Gastroesophageal sphincter (tissue), 3 donors: ENCODE measurements at regions not wholly inside any gene's neighbourhood (a gene's known extent, or its start where the extent isn't known, plus 50 kb on each side); places are given as distances from the start of the nearest gene placed in this dataset.

Source experiments
- EP300 ChIP-seq: sonication (generic); formaldehyde crosslinking; IDR thresholded peaks from one replicate; pipeline ENCODE4 v1.6.1; 2017; ENCODE audit warnings: antibody characterized with exemption, mild to moderate bottlenecking
- TF ChIP-seq, protein P1 (sequence below), 4 experiments: fragments of 200-600 bp in 2 of 4; fragments of 450-650 bp in 2 of 4; sonication (generic) in 1 of 4; IDR thresholded peaks; one replicate each; pipeline ENCODE4 v1.5.1; 2017 to 2019; ENCODE audit warnings: antibody characterized with exemption in 4 of 4, mild to moderate bottlenecking in 2 of 4, moderate library complexity in 2 of 4

DNA sequence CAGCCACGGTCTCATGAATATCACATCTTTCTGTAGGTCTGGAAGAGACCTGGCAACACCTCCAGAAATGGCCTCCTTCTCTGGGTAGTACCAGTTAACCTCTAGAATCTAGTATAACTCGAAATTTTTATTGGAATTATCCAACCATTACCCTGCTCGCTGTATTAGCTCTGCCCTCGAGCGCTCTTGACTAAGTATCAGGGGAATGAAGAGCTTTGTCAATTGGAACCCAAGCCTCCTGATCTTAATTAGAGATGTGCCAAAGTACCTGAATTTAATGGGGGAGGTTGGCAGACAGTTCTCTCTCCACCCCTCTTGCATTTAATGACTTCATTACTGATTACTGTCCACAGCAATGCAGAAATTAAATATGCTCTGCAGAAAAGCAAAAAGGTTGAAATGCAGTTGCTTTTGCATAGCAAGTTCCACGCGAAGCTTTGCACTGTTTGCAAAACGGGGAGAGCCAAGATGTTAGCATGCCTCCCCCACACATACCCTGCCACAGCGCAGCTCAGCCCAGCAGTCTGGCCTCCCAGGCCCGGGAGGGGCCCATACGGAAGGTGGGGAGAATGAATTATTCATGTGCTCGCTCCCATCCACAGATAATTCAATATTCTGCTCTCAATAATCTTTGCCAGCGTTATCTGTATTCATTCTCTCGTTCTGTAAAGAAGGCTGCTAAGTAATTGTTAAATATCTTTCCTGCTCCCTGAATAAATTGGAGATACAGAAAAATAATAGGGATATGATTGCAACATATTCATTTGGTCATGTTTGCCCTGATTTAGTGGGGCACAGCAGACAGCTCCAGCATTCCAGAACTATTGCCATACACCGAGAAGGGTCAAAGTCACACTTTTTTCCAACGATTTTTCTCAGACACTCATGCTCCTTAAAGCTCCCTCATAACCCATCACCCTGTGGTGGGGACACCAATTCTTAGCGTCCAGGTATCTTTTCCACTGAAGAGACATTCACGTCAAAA is 305.8 kb downstream of the CDH26 start:
- TF ChIP-seq, protein P1, sequence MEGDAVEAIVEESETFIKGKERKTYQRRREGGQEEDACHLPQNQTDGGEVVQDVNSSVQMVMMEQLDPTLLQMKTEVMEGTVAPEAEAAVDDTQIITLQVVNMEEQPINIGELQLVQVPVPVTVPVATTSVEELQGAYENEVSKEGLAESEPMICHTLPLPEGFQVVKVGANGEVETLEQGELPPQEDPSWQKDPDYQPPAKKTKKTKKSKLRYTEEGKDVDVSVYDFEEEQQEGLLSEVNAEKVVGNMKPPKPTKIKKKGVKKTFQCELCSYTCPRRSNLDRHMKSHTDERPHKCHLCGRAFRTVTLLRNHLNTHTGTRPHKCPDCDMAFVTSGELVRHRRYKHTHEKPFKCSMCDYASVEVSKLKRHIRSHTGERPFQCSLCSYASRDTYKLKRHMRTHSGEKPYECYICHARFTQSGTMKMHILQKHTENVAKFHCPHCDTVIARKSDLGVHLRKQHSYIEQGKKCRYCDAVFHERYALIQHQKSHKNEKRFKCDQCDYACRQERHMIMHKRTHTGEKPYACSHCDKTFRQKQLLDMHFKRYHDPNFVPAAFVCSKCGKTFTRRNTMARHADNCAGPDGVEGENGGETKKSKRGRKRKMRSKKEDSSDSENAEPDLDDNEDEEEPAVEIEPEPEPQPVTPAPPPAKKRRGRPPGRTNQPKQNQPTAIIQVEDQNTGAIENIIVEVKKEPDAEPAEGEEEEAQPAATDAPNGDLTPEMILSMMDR (IDR thresholded peaks at IDR 0.05), result no peak
- TF ChIP-seq EP300, result no peak
